ENCODE measurements at regions not wholly inside any gene's neighbourhood (a gene's known extent, or its start where the extent isn't known, plus 50 kb on each side); places are given as distances from the start of the nearest gene placed in this dataset.
"Not testable (repeated sequence)": the region's sequence is repeated elsewhere in the genome, so short reads cannot be mapped to it uniquely, and the experiment has no call there.

- no peak for DNase-seq (ENCODE audit: low read depth in 3 of 3, low spot score in 1 of 3)
Observed at GRCh38 chr4:179372746-179373145, 1930.5 kb upstream of the AGA start.

DNA sequence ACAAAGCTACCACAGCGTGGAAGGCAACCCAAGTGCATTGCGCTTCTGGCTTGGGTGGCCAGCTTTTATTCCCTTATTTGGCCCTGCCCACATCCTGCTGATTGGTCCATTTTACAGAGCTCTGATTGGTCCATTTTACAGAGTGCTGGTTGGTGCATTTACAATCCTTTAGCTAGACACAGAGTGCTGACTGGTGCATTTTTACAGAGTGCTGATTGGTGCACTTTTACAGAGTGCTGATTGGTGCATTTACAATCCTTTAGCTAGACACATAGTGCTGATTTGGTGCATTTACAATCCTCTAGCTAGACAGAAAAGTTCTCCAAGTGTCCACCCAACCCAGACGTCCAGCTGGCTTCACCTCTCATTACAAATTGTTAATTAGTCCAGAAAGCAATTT, 1936.6 kb upstream of the AGA start:
- not testable (repeated sequence) for DNase-seq (ENCODE audit: low read depth in 3 of 3, low spot score in 1 of 3)

DNA sequence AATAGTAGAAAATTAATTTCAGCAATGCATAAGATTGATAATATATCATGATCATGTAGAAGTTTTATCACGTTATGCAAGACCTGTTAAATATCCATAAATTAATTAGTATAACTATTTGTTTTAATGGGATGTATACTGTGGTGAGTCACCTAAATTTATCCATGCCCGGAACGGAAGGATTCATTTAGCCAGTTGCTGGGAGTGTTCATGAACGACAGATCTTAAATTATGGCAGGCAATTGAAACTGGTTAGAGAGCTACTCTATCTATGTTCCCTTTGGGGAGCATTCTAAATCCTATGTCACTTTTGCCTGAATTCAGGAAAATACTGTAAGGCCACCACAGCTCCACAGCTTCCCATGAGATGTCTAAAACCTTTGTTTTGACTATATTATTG, 1950.5 kb upstream of the AGA start:
- no peak for DNase-seq (ENCODE audit: low read depth in 3 of 3, low spot score in 1 of 3)

DNA sequence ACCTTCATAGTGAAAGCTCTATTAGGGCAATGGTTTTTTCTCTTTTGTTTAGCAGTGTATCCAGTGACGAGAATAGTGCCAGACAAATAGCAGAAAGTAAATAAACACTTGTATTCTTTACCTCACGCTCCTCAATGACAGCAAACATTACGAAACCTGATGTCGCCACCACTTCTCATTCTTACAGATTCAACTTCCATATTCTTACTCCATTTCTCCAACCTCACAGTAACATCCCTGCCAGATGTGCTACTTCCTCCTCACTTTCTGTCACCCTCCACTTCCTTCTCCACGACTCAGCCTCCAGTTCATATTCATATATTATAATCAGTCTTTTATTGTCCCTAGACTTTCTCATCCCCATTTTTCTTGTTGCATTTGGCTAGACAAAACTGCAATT, 1956.2 kb upstream of the AGA start:
- DNase-seq (ENCODE audit: low read depth in 3 of 3, low spot score in 1 of 3) = no peak

DNA sequence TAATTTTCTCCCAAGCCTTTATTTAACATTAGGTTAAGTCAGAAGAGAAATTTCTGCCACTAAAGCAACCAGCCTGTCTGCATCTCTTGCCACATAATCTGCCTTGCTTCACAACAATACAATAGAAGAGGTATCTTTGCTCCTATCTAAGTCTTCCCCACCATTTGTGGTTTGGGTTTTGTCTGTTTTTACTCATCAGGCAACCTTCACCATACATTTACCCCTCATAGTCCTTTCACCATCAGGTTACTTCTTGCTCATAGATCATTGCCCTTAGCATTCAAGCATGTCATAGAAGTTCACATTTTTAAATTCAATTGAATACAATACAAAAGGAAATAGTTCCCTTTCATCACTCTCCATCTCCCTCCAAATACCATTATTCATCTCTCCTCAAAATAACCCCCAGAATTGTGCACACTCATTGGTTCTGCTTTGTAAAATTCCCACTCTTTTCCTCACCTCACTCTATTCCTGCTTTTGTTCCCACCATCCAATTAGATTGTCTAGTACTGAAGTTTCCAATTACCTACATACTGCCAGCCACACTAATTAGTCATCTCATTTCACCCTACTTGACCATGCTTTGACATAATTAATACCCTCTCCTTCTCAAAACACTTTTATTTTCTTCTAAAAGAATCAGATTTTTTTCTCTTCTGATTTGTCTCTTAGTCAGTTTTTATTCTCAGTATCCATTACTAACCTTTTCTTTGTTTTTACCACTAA, 1957.0 kb upstream of the AGA start:
- no peak for DNase-seq (ENCODE audit: low read depth in 3 of 3, low spot score in 1 of 3)

DNA sequence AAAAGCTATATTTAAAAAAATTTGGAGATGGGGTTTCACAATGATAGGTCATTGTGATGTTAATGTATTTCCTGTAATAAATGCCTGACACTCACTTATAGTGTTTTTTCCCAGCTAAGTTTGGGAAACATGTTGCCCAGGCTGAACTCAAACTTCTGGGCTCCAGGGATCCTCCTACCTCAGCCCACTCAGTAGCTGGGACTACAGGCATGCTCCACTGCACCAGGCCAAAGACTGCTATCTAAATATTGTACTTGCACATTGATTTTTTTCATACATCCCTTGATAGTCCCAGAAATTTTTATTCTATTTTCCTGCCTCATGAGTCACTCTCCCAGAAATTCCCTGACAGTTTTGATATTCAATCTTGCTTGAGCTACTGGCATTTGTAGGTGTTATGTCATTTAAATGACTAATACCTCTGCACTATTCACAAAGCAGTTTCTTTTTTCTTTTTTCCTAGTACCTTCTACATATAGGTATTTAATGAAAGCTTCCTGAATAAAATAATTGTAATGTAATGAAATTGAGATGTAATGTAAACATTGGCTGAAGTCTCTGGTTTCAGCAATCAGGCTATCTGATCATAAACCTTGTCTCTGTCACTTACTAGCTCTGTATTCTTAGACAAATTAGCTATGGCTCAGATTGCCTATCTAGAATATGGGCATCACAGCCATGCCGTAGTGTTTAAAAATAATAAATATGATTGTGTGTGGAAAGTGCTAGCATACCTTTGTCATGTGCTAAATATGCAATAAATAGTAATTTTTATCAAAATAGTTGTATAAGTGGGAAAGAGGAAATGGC, 1973.0 kb upstream of the AGA start:
- no peak for DNase-seq (ENCODE audit: low read depth in 3 of 3, low spot score in 1 of 3)

GRCh38 chr4:179415847-179416223, 1973.6 kb upstream of the AGA start:
- DNase-seq (ENCODE audit: low read depth in 3 of 3, low spot score in 1 of 3) = no peak

DNA sequence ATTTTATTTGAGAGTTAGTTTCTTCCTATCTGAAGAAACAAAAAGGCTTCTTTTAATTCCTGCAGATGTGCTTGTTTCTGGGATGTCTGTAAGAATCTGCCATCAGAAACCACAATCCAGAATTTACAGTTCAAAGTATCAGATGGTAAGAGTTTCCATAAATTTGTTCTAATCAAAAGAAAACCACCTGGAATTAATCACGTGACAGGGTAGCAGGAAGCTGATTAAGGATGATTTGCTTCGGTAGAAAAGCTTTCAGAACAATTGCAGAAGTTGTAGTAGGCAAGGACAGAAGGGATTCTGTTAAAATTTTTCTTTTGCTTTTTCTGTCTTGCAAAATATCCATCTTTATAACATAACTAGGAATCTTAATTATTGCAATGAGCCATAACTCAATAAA, 1975.1 kb upstream of the AGA start:
- no peak for DNase-seq (ENCODE audit: low read depth in 3 of 3, low spot score in 1 of 3)

GRCh38 chr4:179437962-179438361, 1995.7 kb upstream of the AGA start:
- no peak for DNase-seq (ENCODE audit: low read depth in 3 of 3, low spot score in 1 of 3)

DNA sequence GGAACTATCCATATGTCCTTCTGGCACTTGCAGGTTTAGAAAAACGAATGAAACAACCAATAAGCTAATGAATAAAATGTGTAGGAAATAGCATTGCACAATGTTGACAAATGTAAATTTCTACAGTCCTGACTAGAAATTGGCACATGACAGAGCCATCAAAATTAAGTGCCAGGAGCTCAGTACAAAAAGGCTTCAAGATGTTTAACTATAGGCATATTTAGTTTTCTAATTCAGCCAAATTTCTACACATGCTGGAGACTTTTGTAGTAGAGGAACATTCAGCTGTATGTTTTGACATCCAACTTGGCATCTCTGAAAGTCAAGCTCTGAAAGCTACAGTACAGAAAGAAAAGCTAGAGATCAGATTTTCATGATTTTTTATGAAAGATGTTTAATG, 1999.4 kb upstream of the AGA start:
- DNase-seq (ENCODE audit: low read depth in 3 of 3, low spot score in 1 of 3) = no peak

GRCh38 chr4:179447308-179447707, 2005.1 kb upstream of the AGA start:
- DNase-seq (ENCODE audit: low read depth in 3 of 3, low spot score in 1 of 3) = no peak

- no peak for DNase-seq (ENCODE audit: low read depth in 3 of 3, low spot score in 1 of 3)
Observed at GRCh38 chr4:179465131-179465797, 2023.0 kb upstream of the AGA start.

DNA sequence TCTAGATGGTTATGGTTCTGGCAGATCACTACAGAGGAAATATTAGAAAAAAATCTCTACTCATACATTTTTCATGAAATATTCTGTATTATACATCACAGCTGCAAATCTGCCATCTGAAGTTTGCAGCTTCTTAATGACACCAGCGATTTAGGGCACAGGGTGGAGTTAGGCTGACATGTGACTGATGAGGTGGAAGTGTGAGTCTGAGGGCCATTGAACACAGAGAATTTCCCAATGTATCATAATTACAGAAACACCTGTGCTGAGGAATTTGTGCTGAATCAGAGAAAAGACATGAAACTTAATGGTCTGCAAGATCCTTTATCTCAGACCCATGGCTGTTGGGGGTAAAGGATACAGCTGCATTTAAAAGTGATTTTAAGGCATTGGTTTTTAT, 2025.6 kb upstream of the AGA start:
- no peak for DNase-seq (ENCODE audit: low read depth in 3 of 3, low spot score in 1 of 3)

DNA sequence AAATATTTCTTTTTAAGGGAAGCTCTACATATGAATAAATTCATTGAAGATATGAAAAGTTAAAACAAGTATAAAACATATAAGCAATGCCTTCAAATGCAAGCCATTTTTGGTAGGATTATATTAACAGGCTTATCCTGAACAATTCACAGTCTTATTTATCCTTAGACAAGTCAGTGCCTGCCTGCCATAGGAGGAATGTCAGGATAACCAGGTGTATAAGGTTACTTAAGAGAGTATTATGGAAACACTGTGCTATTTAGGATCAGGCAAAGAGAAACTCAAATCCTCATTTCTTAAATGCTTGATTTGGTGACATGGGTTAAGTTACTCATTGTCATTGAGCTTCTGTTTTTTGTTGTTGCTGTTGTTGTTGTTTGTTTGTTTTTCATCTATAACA, 2029.9 kb upstream of the AGA start:
- DNase-seq (ENCODE audit: low read depth in 3 of 3, low spot score in 1 of 3) = no peak

GRCh38 chr4:179478608-179479007, 2036.4 kb upstream of the AGA start:
- DNase-seq (ENCODE audit: low read depth in 3 of 3, low spot score in 1 of 3) = no peak

GRCh38 chr4:179485781-179486180, 2043.5 kb upstream of the AGA start:
- DNase-seq (ENCODE audit: low read depth in 3 of 3, low spot score in 1 of 3) = no peak

- no peak for DNase-seq (ENCODE audit: low read depth in 3 of 3, low spot score in 1 of 3)
Observed at GRCh38 chr4:179486570-179487335, 2044.5 kb upstream of the AGA start.

GRCh38 chr4:179492260-179493080, 2050.2 kb upstream of the AGA start:
- DNase-seq (ENCODE audit: low read depth in 3 of 3, low spot score in 1 of 3) = no peak

DNA sequence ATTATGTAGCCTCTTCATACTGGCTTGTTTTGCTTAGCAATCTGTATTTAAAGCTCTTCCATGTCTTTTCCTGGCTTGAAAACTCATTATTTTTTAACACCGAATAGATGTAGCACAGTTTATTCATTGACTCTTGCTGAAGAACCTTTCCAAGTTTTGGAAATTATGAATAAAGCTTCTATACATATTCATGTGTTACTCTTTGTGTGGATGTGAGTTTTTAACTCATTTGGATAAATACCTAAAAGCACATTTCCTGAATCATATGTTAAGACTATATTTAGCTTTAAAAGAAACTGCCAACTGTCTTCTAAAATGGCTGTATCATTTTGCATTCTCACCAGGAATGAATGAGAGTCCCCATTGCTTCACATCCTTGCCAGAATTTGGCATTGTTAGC, 2061.7 kb upstream of the AGA start:
- DNase-seq (ENCODE audit: low read depth in 3 of 3, low spot score in 1 of 3) = no peak

DNA sequence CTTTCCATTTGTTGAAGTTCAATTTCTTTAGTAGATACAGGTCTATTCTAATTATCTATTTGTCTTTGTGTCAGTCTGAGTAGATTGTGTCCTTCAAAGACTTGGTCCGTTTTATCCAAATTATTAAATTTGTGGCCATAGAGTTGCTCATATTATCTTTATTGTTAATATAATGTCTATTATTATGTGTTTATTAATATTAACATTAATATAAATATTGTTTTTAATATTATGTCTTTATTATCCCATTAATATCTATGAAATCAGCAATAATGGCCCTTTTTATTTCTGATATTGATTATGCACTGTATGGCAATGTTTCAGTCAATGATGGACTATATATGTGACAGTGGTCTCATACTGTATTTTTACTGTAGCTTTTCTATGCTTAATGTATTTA, 2067.3 kb upstream of the AGA start:
- no peak for DNase-seq (ENCODE audit: low read depth in 3 of 3, low spot score in 1 of 3)

DNA sequence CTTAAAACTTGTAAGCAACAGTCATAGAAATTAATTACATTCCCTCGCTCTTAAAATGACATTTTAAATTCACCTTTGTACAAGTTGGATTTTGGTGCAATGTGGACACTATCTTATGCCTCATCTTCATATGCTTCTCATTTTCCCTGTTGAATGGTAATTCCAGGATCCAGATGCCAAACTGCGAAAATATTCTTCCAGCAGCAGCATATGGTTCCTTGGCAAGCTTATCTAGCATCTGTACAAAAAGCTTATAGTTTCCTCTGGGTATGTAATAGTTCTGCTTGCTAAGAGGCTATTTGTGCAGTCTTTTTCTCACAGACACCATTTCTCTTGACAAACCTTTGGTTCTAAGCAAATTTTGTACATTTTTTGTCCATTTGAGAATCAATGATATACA, 2079.7 kb upstream of the AGA start:
- DNase-seq (ENCODE audit: low read depth in 3 of 3, low spot score in 1 of 3) = no peak
